HUES48 (cell line): ENCODE measurements at regions not wholly inside any gene's neighbourhood (a gene's known extent, or its start where the extent isn't known, plus 50 kb on each side); places are given as distances from the start of the nearest gene placed in this dataset.

Experiments
- H3K27ac ChIP-seq: one replicate; pipeline ENCODE4 v1.7.0; 2013; ENCODE audit warnings: low read depth, low read length, inconsistent platforms
- H3K27me3 ChIP-seq: 2 replicates; pipeline ENCODE4 v1.6.1; 2013; ENCODE audit warnings: mild to moderate bottlenecking, low read length; ENCODE audit not compliant: control insufficient read depth, insufficient read depth
- H3K36me3 ChIP-seq: 2 replicates; pipeline ENCODE4 v1.6.1; 2013; ENCODE audit warnings: low read length; ENCODE audit not compliant: control insufficient read depth, insufficient read depth
- H3K4me1 ChIP-seq: 2 replicates; pipeline ENCODE4 v1.6.1; 2013; ENCODE audit warnings: mild to moderate bottlenecking, low read length; ENCODE audit not compliant: control insufficient read depth, insufficient read depth
- H3K4me3 ChIP-seq: 2 replicates; pipeline ENCODE4 v1.5.1; 2013; ENCODE audit warnings: mild to moderate bottlenecking, low read depth, low read length
- H3K9ac ChIP-seq: 2 replicates; pipeline ENCODE4 v1.6.1; 2013; ENCODE audit warnings: mild to moderate bottlenecking, low read depth, low read length, moderate library complexity
- H3K9me3 ChIP-seq: 2 replicates; pipeline ENCODE4 v1.6.1; 2013; ENCODE audit warnings: low read length; ENCODE audit not compliant: control insufficient read depth, insufficient read depth

GRCh38 chr7:67990716-67991115 lies 994.1 kb downstream of the TYW1 start:
- H3K4me1 ChIP-seq: no peaks in the 10 kb centered on the region
- no peaks in the 10 kb centered on the region for H3K36me3 ChIP-seq
- no peaks in the 10 kb centered on the region for H3K27me3 ChIP-seq
- H3K9ac ChIP-seq: no peak overlapping the region
- no peak overlapping the region for H3K27ac ChIP-seq
- H3K9me3 ChIP-seq: no peaks in the 10 kb centered on the region
- H3K4me3 ChIP-seq: no peak overlapping the region

DNA sequence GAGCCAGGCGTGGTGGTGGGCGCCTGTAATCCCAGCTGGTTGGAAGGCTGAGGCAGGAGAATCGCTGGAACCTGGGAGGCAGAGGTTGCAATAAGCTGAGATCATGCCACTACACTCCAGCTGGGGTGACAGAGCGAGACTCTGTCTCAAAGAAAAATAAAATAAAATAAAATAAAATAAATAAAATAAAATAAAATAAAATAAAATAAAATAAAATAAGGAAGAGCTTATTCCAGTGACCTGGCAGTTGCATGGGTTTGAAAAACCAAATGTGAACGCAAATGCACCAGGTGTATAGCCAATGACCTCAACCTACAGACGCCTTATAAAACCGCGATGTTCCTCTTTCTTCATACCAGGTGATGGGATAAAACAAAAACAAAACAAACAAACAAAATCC lies 995.7 kb downstream of the TYW1 start:
- no peak overlapping the region for H3K27ac ChIP-seq
- no peaks in the 10 kb centered on the region for H3K36me3 ChIP-seq
- no peaks in the 10 kb centered on the region for H3K9me3 ChIP-seq
- no peaks in the 10 kb centered on the region for H3K27me3 ChIP-seq
- no peaks in the 10 kb centered on the region for H3K4me1 ChIP-seq
- H3K9ac ChIP-seq: no peak overlapping the region
- H3K4me3 ChIP-seq: no peak overlapping the region

DNA sequence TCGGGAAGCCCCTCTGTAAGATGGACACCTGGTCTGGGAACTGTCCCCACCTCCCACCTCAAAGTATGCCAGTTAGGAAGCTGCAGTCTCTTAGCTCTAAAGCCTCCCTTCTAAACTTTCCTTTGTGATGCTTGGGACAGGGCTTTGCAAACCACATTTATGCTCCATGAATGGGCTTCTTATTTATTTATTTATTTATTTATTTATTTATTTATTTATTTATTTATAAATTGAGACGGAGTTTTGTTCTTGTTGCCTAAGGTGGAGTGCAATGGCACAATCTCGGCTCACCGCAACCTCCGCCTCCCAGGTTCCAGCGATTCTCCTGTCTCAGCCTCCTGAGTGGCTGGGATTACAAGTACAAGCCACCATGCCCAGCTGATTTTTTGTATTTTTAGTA lies 1009.4 kb downstream of the TYW1 start:
- no peaks in the 10 kb centered on the region for H3K9me3 ChIP-seq
- H3K9ac ChIP-seq: no peak overlapping the region
- H3K36me3 ChIP-seq: no peaks in the 10 kb centered on the region
- H3K27me3 ChIP-seq: no peaks in the 10 kb centered on the region
- H3K4me3 ChIP-seq: no peak overlapping the region
- H3K4me1 ChIP-seq: no peaks in the 10 kb centered on the region
- H3K27ac ChIP-seq: no peak overlapping the region

- Histone ChIP-seq H3K9ac (no peak overlapping the region), H3K27ac (no peak overlapping the region)
Measured at GRCh38 chr7:68006619-68007018, 1010.0 kb downstream of the TYW1 start.

GRCh38 chr7:68009716-68010115 lies 1013.1 kb downstream of the TYW1 start:
- Histone ChIP-seq H3K27ac (no peak overlapping the region), H3K36me3 (no peaks in the 10 kb centered on the region), H3K4me3 (no peak overlapping the region), H3K9ac (no peak overlapping the region), H3K4me1 (peaks cover 3% of the 10 kb centered on the region; the same call in 1 of the 2 replicates), H3K9me3 (0 out of 2 replicates have a peak, but pooled peaks cover 4% of the 10 kb centered on the region), H3K27me3 (no peaks in the 10 kb centered on the region)

More at GRCh38 chr7:68006619-68007018, 1010.0 kb downstream of the TYW1 start:
- Histone ChIP-seq H3K4me3 (no peak overlapping the region), H3K9me3 (0 out of 2 replicates have a peak, but pooled peaks cover under 1% of the 10 kb centered on the region), H3K4me1 (no peaks in the 10 kb centered on the region), H3K27me3 (no peaks in the 10 kb centered on the region), H3K36me3 (no peaks in the 10 kb centered on the region)

DNA sequence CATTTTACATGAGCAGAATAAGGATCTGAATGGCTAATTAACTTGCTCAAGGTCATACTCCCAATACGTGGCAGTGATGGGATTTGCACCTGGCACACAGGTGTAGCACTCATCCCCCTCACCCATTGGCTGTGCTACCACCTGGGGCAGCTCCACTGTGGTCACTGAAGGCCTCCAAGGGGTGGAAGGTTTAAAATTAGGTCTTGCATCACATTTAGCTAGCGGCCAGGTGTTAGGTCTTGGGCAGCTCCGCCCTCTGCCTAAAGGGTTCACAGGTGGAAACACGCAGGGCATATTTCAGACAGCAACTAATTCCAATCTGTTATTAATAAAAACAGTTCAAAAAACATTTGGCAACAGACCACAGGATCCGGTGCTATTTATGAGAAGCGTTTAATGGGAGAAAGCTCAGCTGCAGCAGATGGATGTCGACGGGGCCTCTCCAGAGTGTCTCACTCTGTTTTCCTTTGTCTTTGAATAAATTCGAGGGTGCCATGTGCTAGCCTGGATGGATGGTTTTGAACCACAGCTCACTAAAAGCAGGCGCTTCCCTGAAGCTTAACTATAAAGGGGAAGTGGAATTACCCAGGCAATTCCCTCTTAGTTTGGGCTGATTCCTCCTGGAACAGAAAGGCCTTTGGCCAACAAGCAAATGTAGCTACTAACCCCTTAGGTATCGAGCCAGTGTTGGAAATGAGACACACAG lies 1017.6 kb downstream of the TYW1 start:
- Histone ChIP-seq H3K9me3 (0 out of 2 replicates have a peak, but pooled peaks cover 4% of the 10 kb centered on the region), H3K4me3 (no peak overlapping the region), H3K27me3 (peaks cover 11% of the 10 kb centered on the region; the same call in 1 of the 2 replicates), H3K9ac (no peak overlapping the region), H3K36me3 (no peaks in the 10 kb centered on the region), H3K27ac (no peak overlapping the region), H3K4me1 (peaks cover 15% of the 10 kb centered on the region)

- peaks cover 15% of the 10 kb centered on the region for H3K4me1 ChIP-seq
Measured at GRCh38 chr7:68015122-68015977, 1018.7 kb downstream of the TYW1 start.

DNA sequence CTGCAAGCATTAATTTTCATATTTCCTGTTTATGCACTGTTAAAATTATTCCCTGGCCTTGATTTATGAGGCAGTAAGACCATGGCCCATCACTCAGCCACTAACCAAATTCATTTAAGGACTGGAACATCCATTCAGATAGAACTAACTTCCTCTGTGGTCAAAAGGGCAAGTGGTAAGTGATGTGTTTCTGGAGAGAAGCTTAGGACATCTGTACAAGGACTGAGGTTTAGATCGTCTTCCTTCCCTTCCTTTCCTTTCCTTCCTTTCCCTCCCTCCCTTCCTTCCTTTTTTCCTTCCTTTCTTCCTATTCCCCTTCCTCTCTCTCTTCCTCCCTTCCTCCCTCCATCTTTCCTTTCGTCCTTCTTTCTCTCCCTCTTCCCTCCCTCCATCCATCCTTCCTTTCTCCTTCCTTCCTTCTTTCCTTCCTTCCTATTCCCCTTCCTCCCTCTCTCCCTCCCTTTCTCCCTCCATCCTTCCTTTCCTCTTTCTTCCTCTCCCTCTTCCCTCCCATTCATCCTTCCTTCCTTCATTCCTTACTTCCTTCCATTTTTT lies 1019.4 kb downstream of the TYW1 start:
- Histone ChIP-seq H3K36me3 (no peaks in the 10 kb centered on the region), H3K4me1 (peaks cover 15% of the 10 kb centered on the region), H3K9ac (no peak overlapping the region), H3K27ac (no peak overlapping the region), H3K27me3 (peaks cover 11% of the 10 kb centered on the region; the same call in 1 of the 2 replicates), H3K4me3 (no peak overlapping the region), H3K9me3 (0 out of 2 replicates have a peak, but pooled peaks cover 4% of the 10 kb centered on the region)

More at GRCh38 chr7:68015122-68015977, 1018.7 kb downstream of the TYW1 start:
- Histone ChIP-seq H3K27me3 (peaks cover 11% of the 10 kb centered on the region; the same call in 1 of the 2 replicates), H3K9ac (no peak overlapping the region), H3K4me3 (no peak overlapping the region; the same call in 1 of the 2 replicates), H3K9me3 (0 out of 2 replicates have a peak, but pooled peaks cover 4% of the 10 kb centered on the region), H3K27ac (peak overlapping the region; percentile 44), H3K36me3 (no peaks in the 10 kb centered on the region)

- H3K9ac ChIP-seq: no peak overlapping the region
- H3K27ac ChIP-seq: no peak overlapping the region
- H3K27me3 ChIP-seq: peaks cover 11% of the 10 kb centered on the region; the same call in 1 of the 2 replicates
- H3K36me3 ChIP-seq: no peaks in the 10 kb centered on the region
- H3K9me3 ChIP-seq: no peaks in the 10 kb centered on the region
- H3K4me1 ChIP-seq: peaks cover 9% of the 10 kb centered on the region
- no peak overlapping the region for H3K4me3 ChIP-seq
Measured at GRCh38 chr7:68020102-68020501, 1023.5 kb downstream of the TYW1 start.

DNA sequence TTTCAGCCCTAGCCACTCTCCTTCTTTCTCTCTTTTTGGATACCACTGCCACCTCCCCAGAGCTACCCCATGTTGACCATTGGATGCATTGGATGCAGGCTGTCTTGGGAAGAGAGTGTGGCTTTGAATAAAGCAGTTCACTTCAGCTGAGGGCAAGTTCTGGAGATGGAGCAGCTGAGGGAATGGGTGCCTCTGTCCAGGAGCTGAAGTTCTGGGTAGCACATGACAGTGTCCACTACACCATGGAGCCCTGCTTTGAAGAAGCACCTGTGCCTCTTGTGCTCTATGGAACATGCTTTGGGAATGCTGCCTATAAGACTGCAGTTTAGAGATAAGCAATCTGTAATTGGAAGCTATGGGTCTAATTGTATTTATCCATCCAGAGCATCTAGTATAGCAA lies 1028.7 kb downstream of the TYW1 start:
- Histone ChIP-seq H3K4me1 (no peaks in the 10 kb centered on the region), H3K27me3 (no peaks in the 10 kb centered on the region), H3K9me3 (no peaks in the 10 kb centered on the region), H3K4me3 (no peak overlapping the region), H3K27ac (no peak overlapping the region), H3K9ac (no peak overlapping the region), H3K36me3 (no peaks in the 10 kb centered on the region)
